Central memory CD8-positive, alpha-beta T cell (primary cell): ENCODE measurements at regions not wholly inside any gene's neighbourhood (a gene's known extent, or its start where the extent isn't known, plus 50 kb on each side); places are given as distances from the start of the nearest gene placed in this dataset.
"Not testable (repeated sequence)": the region's sequence is repeated elsewhere in the genome, so short reads cannot be mapped to it uniquely, and the experiment has no call there.

Experiments
- ATAC-seq: fragments of 150-1000 bp; cut with Tn5 transposase; replicated peaks from 2 replicates; pipeline ENCODE4 v1.10.0; 2022; ENCODE audit warnings: mild to moderate bottlenecking, moderate FRiP score, moderate number of reproducible peaks; ENCODE audit not compliant: poor library complexity, severe bottlenecking; ENCODE audit errors: extremely low read depth
- DNase-seq, 2 donors: peaks; one replicate each; pipeline ENCODE4 v3.0.0; 2021; ENCODE audit warnings: low spot score in 2 of 2
- H3K27ac Mint-ChIP-seq: one replicate; pipeline ENCODE4 v1.8.0; 2022; ENCODE audit warnings: low read depth, mild to moderate bottlenecking, moderate library complexity, mixed read lengths
- H3K27me3 Mint-ChIP-seq: one replicate; pipeline ENCODE4 v1.8.0; 2022; ENCODE audit warnings: mixed read lengths
- H3K36me3 Mint-ChIP-seq: one replicate; pipeline ENCODE4 v1.8.0; 2022; ENCODE audit warnings: mild to moderate bottlenecking, moderate library complexity, mixed read lengths; ENCODE audit not compliant: insufficient read depth
- H3K4me1 Mint-ChIP-seq: one replicate; pipeline ENCODE4 v1.8.0; 2022; ENCODE audit warnings: mixed read lengths
- H3K4me3 Mint-ChIP-seq: one replicate; pipeline ENCODE4 v1.8.0; 2022; ENCODE audit warnings: mild to moderate bottlenecking, moderate library complexity, mixed read lengths
- H3K9me3 Mint-ChIP-seq: one replicate; pipeline ENCODE4 v1.8.0; 2022; ENCODE audit warnings: mixed read lengths

- no peak overlapping the region for H3K27ac Mint-ChIP-seq
- no peaks in the 10 kb centered on the region for H3K4me1 Mint-ChIP-seq
- no peaks in the 10 kb centered on the region for H3K36me3 Mint-ChIP-seq
- DNase-seq (no peak), ATAC-seq (no peak)
- H3K9me3 Mint-ChIP-seq, result no peaks in the 10 kb centered on the region
- no peak overlapping the region for H3K4me3 Mint-ChIP-seq
- H3K27me3 Mint-ChIP-seq, result no peaks in the 10 kb centered on the region
Measured at GRCh38 chr2:71926876-71927756, 220.5 kb downstream of the CYP26B1 start.

GRCh38 chr2:71926089-71926447 lies 221.6 kb downstream of the CYP26B1 start:
- DNase-seq, result no peak
- Mint-ChIP-seq H3K4me3 (no peak overlapping the region), H3K27ac (no peak overlapping the region), H3K27me3 (no peaks in the 10 kb centered on the region), H3K9me3 (no peaks in the 10 kb centered on the region), H3K4me1 (no peaks in the 10 kb centered on the region), H3K36me3 (no peaks in the 10 kb centered on the region)
- ATAC-seq, result no peak

GRCh38 chr2:71925268-71926088 lies 222.2 kb downstream of the CYP26B1 start:
- H3K27me3 Mint-ChIP-seq, result no peaks in the 10 kb centered on the region
- H3K4me3 Mint-ChIP-seq, result no peak overlapping the region
- no peak overlapping the region for H3K27ac Mint-ChIP-seq
- no peaks in the 10 kb centered on the region for H3K9me3 Mint-ChIP-seq
- DNase-seq (no peak), ATAC-seq (no peak)
- no peaks in the 10 kb centered on the region for H3K4me1 Mint-ChIP-seq
- no peaks in the 10 kb centered on the region for H3K36me3 Mint-ChIP-seq

DNA sequence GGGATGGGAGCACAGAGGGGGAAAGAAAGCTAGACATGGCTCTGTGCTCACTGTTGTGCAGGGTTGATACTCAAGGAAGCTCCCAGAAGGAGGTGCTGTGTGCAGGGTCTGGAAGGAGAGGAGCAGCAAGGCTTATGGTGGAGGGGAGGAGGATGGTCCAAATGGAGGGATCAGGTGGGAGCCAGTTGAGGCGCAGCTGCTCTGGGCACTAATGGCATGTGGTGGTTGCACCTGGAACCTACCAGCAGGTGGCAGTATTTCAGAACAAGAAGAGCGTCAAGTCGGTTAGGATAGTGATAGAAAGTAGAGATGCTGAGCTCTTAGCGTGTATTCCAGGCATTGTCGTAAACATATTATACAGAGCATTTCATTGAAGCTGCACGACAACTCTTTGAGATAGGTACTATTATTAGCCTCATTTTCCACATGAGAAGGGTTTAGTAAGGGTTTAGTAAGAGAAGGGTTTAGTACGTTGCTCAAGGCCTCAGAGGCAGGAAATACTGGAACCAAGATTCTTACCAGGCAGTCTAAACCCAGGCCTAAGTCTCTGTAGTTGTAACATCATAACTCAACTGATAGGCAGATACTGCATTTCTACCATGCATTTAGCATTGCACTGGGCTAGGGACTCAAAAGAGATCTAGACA lies 223.7 kb downstream of the CYP26B1 start:
- Mint-ChIP-seq H3K4me1 (no peaks in the 10 kb centered on the region), H3K27me3 (no peaks in the 10 kb centered on the region), H3K4me3 (no peak overlapping the region), H3K36me3 (no peaks in the 10 kb centered on the region), H3K27ac (no peak overlapping the region), H3K9me3 (no peaks in the 10 kb centered on the region)
- ATAC-seq (peak; percentile 37), DNase-seq (no peak)

GRCh38 chr2:71923143-71923525 lies 224.5 kb downstream of the CYP26B1 start:
- DNase-seq (no peak), ATAC-seq (no peak)
- Mint-ChIP-seq H3K27ac (no peak overlapping the region), H3K9me3 (no peaks in the 10 kb centered on the region), H3K36me3 (no peaks in the 10 kb centered on the region), H3K4me3 (no peak overlapping the region), H3K27me3 (no peaks in the 10 kb centered on the region), H3K4me1 (no peaks in the 10 kb centered on the region)

- H3K9me3 Mint-ChIP-seq, result no peaks in the 10 kb centered on the region
- ATAC-seq (no peak), DNase-seq (no peak)
- H3K36me3 Mint-ChIP-seq, result no peaks in the 10 kb centered on the region
- H3K27me3 Mint-ChIP-seq, result no peaks in the 10 kb centered on the region
- no peaks in the 10 kb centered on the region for H3K4me1 Mint-ChIP-seq
- no peak overlapping the region for H3K4me3 Mint-ChIP-seq
- no peak overlapping the region for H3K27ac Mint-ChIP-seq
Measured at GRCh38 chr2:71922499-71923142, 225.0 kb downstream of the CYP26B1 start.

GRCh38 chr2:71922091-71922490 lies 225.6 kb downstream of the CYP26B1 start:
- ATAC-seq (no peak), DNase-seq (no peak)
- no peak overlapping the region for H3K4me3 Mint-ChIP-seq
- H3K9me3 Mint-ChIP-seq, result no peaks in the 10 kb centered on the region
- no peaks in the 10 kb centered on the region for H3K4me1 Mint-ChIP-seq
- no peaks in the 10 kb centered on the region for H3K36me3 Mint-ChIP-seq
- H3K27me3 Mint-ChIP-seq, result no peaks in the 10 kb centered on the region
- H3K27ac Mint-ChIP-seq, result no peak overlapping the region

DNA sequence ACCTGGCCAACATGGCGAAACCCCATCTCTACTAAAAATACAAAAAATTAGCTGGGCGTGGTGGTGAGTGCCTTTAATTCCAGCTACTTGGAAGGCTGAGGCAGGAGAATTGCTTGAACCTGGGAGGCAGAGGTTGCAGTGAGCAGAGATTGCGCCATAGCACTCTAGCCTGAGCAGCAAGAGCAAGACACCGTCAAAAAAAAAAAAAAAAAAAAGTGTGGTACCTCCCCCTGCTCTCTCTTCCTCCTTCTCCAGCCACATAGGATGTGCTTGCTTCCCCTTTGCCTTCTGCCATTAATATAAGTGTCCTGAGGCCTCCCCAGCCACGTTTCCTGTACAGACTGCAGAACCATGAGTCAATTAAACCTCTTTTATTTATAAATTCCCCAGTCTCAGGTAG lies 226.8 kb downstream of the CYP26B1 start:
- H3K27me3 Mint-ChIP-seq, H3K36me3 Mint-ChIP-seq, H3K9me3 Mint-ChIP-seq, DNase-seq, H3K27ac Mint-ChIP-seq, ATAC-seq, H3K4me1 Mint-ChIP-seq, H3K4me3 Mint-ChIP-seq: not testable (repeated sequence)

DNA sequence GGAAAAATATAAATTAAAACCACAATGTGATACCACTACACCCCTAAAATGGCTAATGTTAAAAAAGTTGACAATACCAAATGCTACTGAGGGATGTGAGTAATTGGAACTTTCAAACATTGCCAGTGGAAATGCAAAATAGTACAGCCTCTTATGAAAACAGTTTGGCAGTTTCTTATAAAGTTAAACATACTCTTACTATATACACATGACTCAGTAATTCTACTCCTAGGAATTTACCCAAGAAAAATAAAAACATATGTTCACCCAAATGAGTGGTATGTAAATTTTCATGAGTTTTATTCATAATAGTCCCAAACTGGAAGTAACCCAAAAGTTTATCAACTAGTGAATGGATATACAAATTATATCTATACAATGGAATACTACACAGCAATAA lies 228.0 kb downstream of the CYP26B1 start:
- no peak overlapping the region for H3K27ac Mint-ChIP-seq
- H3K4me1 Mint-ChIP-seq, result no peaks in the 10 kb centered on the region
- DNase-seq (no peak), ATAC-seq (no peak)
- H3K4me3 Mint-ChIP-seq, result no peak overlapping the region
- H3K9me3 Mint-ChIP-seq, result no peaks in the 10 kb centered on the region
- no peaks in the 10 kb centered on the region for H3K36me3 Mint-ChIP-seq
- H3K27me3 Mint-ChIP-seq, result peaks cover 9% of the 10 kb centered on the region

DNA sequence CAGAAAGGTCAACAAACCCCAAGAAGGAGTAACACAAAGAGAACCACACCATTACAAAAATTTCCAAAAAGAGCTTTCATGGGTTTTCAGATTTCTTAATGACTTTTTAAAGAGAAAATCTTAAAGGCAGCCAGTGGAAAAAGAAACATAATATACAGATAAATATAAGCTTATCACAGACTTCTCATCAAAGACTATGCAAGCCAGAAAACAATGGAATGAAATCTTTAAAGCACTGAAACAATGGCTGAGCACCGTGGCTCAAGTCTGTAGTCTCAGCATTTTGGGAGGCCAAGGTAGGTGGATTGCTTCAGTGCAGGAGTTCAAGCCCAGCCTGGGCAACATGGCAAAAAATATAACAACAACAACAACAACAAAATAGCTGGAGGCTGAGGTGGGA lies 237.4 kb downstream of the CYP26B1 start:
- H3K36me3 Mint-ChIP-seq, result no peaks in the 10 kb centered on the region
- H3K27ac Mint-ChIP-seq, result no peak overlapping the region
- ATAC-seq (no peak), DNase-seq (no peak)
- H3K4me3 Mint-ChIP-seq, result no peak overlapping the region
- H3K9me3 Mint-ChIP-seq, result peaks cover 7% of the 10 kb centered on the region
- H3K27me3 Mint-ChIP-seq, result peaks cover 37% of the 10 kb centered on the region
- no peaks in the 10 kb centered on the region for H3K4me1 Mint-ChIP-seq

GRCh38 chr2:71908798-71909197 lies 238.9 kb downstream of the CYP26B1 start:
- Mint-ChIP-seq H3K27ac (no peak overlapping the region), H3K4me1 (no peaks in the 10 kb centered on the region), H3K4me3 (no peak overlapping the region), H3K9me3 (peaks cover 7% of the 10 kb centered on the region), H3K36me3 (no peaks in the 10 kb centered on the region), H3K27me3 (peaks cover 52% of the 10 kb centered on the region)
- ATAC-seq, result no peak
- no peak for DNase-seq

- Mint-ChIP-seq H3K4me1 (no peaks in the 10 kb centered on the region), H3K27ac (no peak overlapping the region), H3K9me3 (peaks cover 7% of the 10 kb centered on the region), H3K27me3 (peaks cover 53% of the 10 kb centered on the region), H3K4me3 (no peak overlapping the region), H3K36me3 (no peaks in the 10 kb centered on the region)
- DNase-seq (no peak), ATAC-seq (no peak)
Measured at GRCh38 chr2:71907503-71907902, 240.2 kb downstream of the CYP26B1 start.
